HEK293 (cell line): ENCODE measurements at regions not wholly inside any gene's neighbourhood (a gene's known extent, or its start where the extent isn't known, plus 50 kb on each side); places are given as distances from the start of the nearest gene placed in this dataset.

Source experiments
- CTCF ChIA-PET: fragments of 350-600 bp; formaldehyde crosslinking; extraction: SDS; loops from one replicate; lab custom pipeline; 2021; ENCODE audit warnings: antibody characterized with exemption; lab: Yijun Ruan, JAX
- POLR2A ChIA-PET: fragments of 300-600 bp; formaldehyde crosslinking; extraction: SDS; loops from one replicate; lab custom pipeline; 2020; ENCODE audit warnings: antibody characterized with exemption, inconsistent platforms; lab: Yijun Ruan, JAX
- H3K27ac ChIP-seq: fragments of 200-500 bp; sonication (Bioruptor generic); 2 replicates; pipeline ENCODE4 v1.5.1; 2014; ENCODE audit warnings: low read depth, low read length, control low read depth, inconsistent platforms; ENCODE audit errors: extremely low read depth
- H3K36me3 ChIP-seq, 2 experiments: fragments of 200-500 bp in 1 of 2; sonication (Bioruptor generic) in 1 of 2; 1 replicate in 1 of 2; 2 replicates in 1 of 2; pipeline ENCODE4 v1.5.1; 2014 to 2017; ENCODE audit warnings: inconsistent platforms in 2 of 2, low read length in 2 of 2; ENCODE audit not compliant: control insufficient read depth in 2 of 2, insufficient read depth in 1 of 2
- H3K4me1 ChIP-seq: fragments of 200-500 bp; sonication (Bioruptor generic); 2 replicates; pipeline ENCODE4 v1.5.1; 2014; ENCODE audit warnings: mild to moderate bottlenecking, low read length, inconsistent platforms; ENCODE audit not compliant: control insufficient read depth, insufficient read depth
- H3K4me3 ChIP-seq: 2 replicates; pipeline ENCODE4 v1.5.1; 2011; ENCODE audit warnings: low read depth, mild to moderate bottlenecking, control low read depth, low read length, moderate library complexity
- H3K9me3 ChIP-seq: fragments of 200-500 bp; sonication (Bioruptor generic); 2 replicates; pipeline ENCODE4 v1.5.1; 2014; ENCODE audit warnings: low read depth, low read length, inconsistent platforms; ENCODE audit not compliant: control insufficient read depth, insufficient read depth
- FEZF1 ChIP-seq: fragments of 450-650 bp; formaldehyde crosslinking; IDR thresholded peaks from 2 replicates; pipeline ENCODE4 v1.5.1; 2016; ENCODE audit warnings: missing biosample characterization, missing genetic modification characterization
- GLI2 ChIP-seq: fragments of 450-650 bp; formaldehyde crosslinking; IDR thresholded peaks from 2 replicates; pipeline ENCODE4; 2017; ENCODE audit warnings: missing biosample characterization, missing genetic modification characterization, low read depth, borderline replicate concordance
- SCRT1 ChIP-seq: fragments of 450-650 bp; formaldehyde crosslinking; IDR thresholded peaks from 2 replicates; pipeline ENCODE4 v1.5.1; 2016; ENCODE audit warnings: missing biosample characterization, missing genetic modification characterization, borderline replicate concordance
- ZBTB11 ChIP-seq: fragments of 450-650 bp; formaldehyde crosslinking; conservative IDR thresholded peaks from 2 replicates; pipeline ENCODE4 v1.5.1; 2016; ENCODE audit warnings: low read depth, missing biosample characterization, missing genetic modification characterization
- ZFHX2 ChIP-seq: fragments of 450-650 bp; formaldehyde crosslinking; conservative IDR thresholded peaks from 2 replicates; pipeline ENCODE4 v1.5.1; 2016; ENCODE audit warnings: missing biosample characterization, missing genetic modification characterization
- ZNF140 ChIP-seq: fragments of 450-650 bp; formaldehyde crosslinking; IDR thresholded peaks from 2 replicates; pipeline ENCODE4 v1.5.1; 2016; ENCODE audit warnings: missing biosample characterization, missing genetic modification characterization
- ZNF280D ChIP-seq: fragments of 450-650 bp; formaldehyde crosslinking; IDR thresholded peaks from 2 replicates; pipeline ENCODE4 v1.5.1; 2016; ENCODE audit warnings: missing biosample characterization, missing genetic modification characterization
- ZNF311 ChIP-seq: fragments of 450-650 bp; formaldehyde crosslinking; IDR thresholded peaks from 2 replicates; pipeline ENCODE4 v1.5.1; 2017; ENCODE audit warnings: missing biosample characterization, missing genetic modification characterization, borderline replicate concordance
- ZNF529 ChIP-seq: fragments of 450-650 bp; formaldehyde crosslinking; IDR thresholded peaks from 2 replicates; pipeline ENCODE4 v1.5.1; 2017; ENCODE audit warnings: missing genetic modification characterization, missing biosample characterization; ENCODE audit not compliant: insufficient replicate concordance
- ZNF596 ChIP-seq: fragments of 450-650 bp; IDR thresholded peaks from 2 replicates; pipeline ENCODE4 v1.5.0; 2018; ENCODE audit warnings: missing biosample characterization, mild to moderate bottlenecking, missing genetic modification characterization, moderate library complexity
- ZNF600 ChIP-seq: fragments of 450-650 bp; formaldehyde crosslinking; IDR thresholded peaks from 2 replicates; pipeline ENCODE4 v1.5.1; 2016; ENCODE audit warnings: missing biosample characterization, missing genetic modification characterization
- ZNF610 ChIP-seq: fragments of 450-650 bp; formaldehyde crosslinking; IDR thresholded peaks from 2 replicates; pipeline ENCODE4 v1.5.1; 2016; ENCODE audit warnings: missing biosample characterization, missing genetic modification characterization, borderline replicate concordance
- ZNF626 ChIP-seq: fragments of 450-650 bp; sonication (Bioruptor Pico); formaldehyde crosslinking; IDR thresholded peaks from 2 replicates; pipeline ENCODE4 v1.5.1; 2018; ENCODE audit warnings: missing biosample characterization, missing genetic modification characterization, inconsistent platforms
- ZNF629 ChIP-seq: fragments of 450-650 bp; formaldehyde crosslinking; IDR thresholded peaks from 2 replicates; pipeline ENCODE4 v1.5.1; 2017; ENCODE audit warnings: missing biosample characterization, missing genetic modification characterization
- ZNF768 ChIP-seq: fragments of 450-650 bp; formaldehyde crosslinking; IDR thresholded peaks from 2 replicates; pipeline ENCODE4 v1.5.1; 2018; ENCODE audit warnings: missing biosample characterization, mild to moderate bottlenecking, missing genetic modification characterization
- TF ChIP-seq, protein P1 (sequence below): fragments of 450-650 bp; formaldehyde crosslinking; IDR thresholded peaks from 2 replicates; pipeline ENCODE4 v1.5.1; 2016; ENCODE audit warnings: missing biosample characterization, missing genetic modification characterization

DNA sequence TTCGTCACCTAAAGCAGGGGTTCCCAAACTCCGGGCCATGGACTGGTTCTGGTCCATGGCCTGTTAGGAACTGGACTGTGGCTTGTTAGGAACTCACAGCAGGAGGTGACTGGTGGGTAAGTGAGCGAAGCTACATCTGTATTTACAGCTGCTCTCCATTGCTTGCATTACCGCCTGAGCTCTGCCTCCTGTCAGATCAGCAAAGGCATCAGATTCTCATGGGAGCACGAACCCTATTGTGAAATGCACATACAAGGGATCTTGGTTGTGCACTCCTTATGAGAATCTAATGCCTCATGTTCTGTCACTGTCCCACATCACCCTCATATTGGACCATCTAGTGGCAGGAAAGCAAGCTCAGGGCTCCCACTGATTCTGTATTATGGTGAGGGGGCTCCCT is 217.0 kb downstream of the ZFP36L2 start:
- Histone ChIP-seq H3K36me3 (no peaks in the 10 kb centered on the region), H3K9me3 (no peaks in the 10 kb centered on the region), H3K4me3 (no peak overlapping the region), H3K4me1 (no peaks in the 10 kb centered on the region), H3K27ac (no peak overlapping the region)
- ChIA-PET POLR2A (no interaction called here), CTCF (interaction anchor here (0.6 to 1.6 kb wide), 3 partner anchors 15 to 34 kb away, joined by 3 to 4 read pairs (median 3); no protein-coding TSS in a partner anchor)
- no peak for TF ChIP-seq ZNF596 (tag by site-specific recombination)
- TF ChIP-seq ZNF600: no peak
- TF ChIP-seq ZNF610 (tag by site-specific recombination): peak; percentile 91; the same call in 1 of the 2 replicates

- no peaks in the 10 kb centered on the region for H3K4me1 ChIP-seq
- H3K36me3 ChIP-seq: no peaks in the 10 kb centered on the region
- no peaks in the 10 kb centered on the region for H3K9me3 ChIP-seq
- no peak overlapping the region for H3K4me3 ChIP-seq
- ChIA-PET POLR2A (no interaction called here), CTCF (interaction anchor here (1.6 kb wide), 1 partner anchor 33 kb away, joined by 4 read pairs; no protein-coding TSS in a partner anchor)
- no peak overlapping the region for H3K27ac ChIP-seq
- no peak for TF ChIP-seq ZNF626 (tag by site-specific recombination)
- TF ChIP-seq ZFHX2 (tag by site-specific recombination): no peak
- no peak for TF ChIP-seq ZBTB11 (tag by site-specific recombination)
- no peak for TF ChIP-seq FEZF1 (tag by site-specific recombination)
- TF ChIP-seq ZNF140 (tag by site-specific recombination): no peak
- TF ChIP-seq, protein P1, sequence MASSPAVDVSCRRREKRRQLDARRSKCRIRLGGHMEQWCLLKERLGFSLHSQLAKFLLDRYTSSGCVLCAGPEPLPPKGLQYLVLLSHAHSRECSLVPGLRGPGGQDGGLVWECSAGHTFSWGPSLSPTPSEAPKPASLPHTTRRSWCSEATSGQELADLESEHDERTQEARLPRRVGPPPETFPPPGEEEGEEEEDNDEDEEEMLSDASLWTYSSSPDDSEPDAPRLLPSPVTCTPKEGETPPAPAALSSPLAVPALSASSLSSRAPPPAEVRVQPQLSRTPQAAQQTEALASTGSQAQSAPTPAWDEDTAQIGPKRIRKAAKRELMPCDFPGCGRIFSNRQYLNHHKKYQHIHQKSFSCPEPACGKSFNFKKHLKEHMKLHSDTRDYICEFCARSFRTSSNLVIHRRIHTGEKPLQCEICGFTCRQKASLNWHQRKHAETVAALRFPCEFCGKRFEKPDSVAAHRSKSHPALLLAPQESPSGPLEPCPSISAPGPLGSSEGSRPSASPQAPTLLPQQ: no peak
- TF ChIP-seq SCRT1 (tag by site-specific recombination): no peak
- no peak for TF ChIP-seq ZNF311
- TF ChIP-seq GLI2 (tag by site-specific recombination): no peak
Observed at GRCh38 chr2:43008388-43008787, 216.0 kb upstream of the HAAO start.

- CTCF ChIA-PET: interaction anchor here (1.2 kb wide), 1 partner anchor 56 kb away, joined by 4 read pairs; no protein-coding TSS in a partner anchor
- no peak overlapping the region for H3K4me3 ChIP-seq
- TF ChIP-seq ZNF768 (tag by site-specific recombination): no peak
- no peak for TF ChIP-seq ZNF529
- no peak for TF ChIP-seq ZNF280D
- no peak for TF ChIP-seq ZNF629 (tag by site-specific recombination)
- TF ChIP-seq ZNF600: no peak
- no peaks in the 10 kb centered on the region for H3K36me3 ChIP-seq
- H3K27ac ChIP-seq: no peak overlapping the region
- no peaks in the 10 kb centered on the region for H3K9me3 ChIP-seq
- no peaks in the 10 kb centered on the region for H3K4me1 ChIP-seq
- POLR2A ChIA-PET: no interaction called here
Observed at GRCh38 chr2:43007901-43008300, 215.5 kb upstream of the HAAO start.
